NCI-H510A treated with DMSO at 0.1 percent for 48 hours (cell line): ENCODE measurements at regions not wholly inside any gene's neighbourhood (a gene's known extent, or its start where the extent isn't known, plus 50 kb on each side); places are given as distances from the start of the nearest gene placed in this dataset.

Experiments
- DNase-seq: peaks from one replicate; lab custom pipeline; 2025; lab: John Stamatoyannopoulos, UW

DNA sequence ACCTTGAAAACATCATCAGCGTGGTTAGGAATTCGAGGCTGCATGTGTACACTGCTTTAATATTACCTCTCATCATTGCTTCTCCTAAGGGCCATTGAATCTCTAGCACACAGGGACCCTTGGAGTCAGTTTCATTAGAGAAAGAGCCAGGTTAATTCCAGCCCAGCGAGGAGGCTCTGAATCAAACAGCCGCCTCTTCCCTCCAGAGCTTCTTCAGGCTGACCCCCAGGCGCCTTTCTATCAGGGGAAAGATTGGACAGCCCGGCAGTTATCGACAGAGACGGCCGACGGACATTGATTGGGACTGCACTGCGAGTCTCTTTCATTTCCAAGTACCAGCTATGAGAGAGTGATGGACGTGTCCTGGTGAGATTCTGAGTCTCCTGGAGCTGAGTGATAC, 159.2 kb downstream of the ANKRD60 start:
- no peak for DNase-seq

GRCh38 chr20:58065508-58066361, 162.7 kb downstream of the ANKRD60 start:
- no peak for DNase-seq

DNA sequence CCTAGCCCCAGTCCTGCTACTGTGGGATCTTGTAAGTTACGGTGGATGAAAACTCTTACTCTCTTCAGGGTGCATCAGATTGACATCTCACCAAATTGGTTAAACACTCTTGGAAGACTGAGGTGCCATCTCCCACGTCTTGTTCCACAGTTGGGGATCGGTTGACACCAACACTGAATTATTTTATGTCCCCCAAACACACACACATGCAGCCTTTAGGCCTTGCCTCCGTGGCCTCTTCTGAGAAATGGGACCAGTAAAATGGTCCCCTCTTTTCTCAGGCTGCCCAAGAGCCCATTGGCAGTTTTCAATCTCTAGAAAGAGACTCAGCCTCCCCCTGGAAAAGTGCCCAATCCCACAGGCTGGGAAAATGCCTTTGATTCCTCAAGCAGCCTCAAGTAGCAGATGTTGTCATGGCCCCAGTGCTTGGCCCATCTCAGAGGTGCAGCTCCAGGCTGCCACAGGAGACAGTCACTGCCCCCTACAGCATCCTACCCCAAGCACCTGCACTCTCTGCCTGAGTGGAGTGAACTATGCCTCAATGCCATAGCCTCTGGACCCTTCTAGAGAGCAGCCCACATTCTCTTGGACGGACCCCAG, 163.9 kb downstream of the ANKRD60 start:
- no peak for DNase-seq

- no peak for DNase-seq
Observed at GRCh38 chr20:58059260-58059544, 169.3 kb downstream of the ANKRD60 start.

DNA sequence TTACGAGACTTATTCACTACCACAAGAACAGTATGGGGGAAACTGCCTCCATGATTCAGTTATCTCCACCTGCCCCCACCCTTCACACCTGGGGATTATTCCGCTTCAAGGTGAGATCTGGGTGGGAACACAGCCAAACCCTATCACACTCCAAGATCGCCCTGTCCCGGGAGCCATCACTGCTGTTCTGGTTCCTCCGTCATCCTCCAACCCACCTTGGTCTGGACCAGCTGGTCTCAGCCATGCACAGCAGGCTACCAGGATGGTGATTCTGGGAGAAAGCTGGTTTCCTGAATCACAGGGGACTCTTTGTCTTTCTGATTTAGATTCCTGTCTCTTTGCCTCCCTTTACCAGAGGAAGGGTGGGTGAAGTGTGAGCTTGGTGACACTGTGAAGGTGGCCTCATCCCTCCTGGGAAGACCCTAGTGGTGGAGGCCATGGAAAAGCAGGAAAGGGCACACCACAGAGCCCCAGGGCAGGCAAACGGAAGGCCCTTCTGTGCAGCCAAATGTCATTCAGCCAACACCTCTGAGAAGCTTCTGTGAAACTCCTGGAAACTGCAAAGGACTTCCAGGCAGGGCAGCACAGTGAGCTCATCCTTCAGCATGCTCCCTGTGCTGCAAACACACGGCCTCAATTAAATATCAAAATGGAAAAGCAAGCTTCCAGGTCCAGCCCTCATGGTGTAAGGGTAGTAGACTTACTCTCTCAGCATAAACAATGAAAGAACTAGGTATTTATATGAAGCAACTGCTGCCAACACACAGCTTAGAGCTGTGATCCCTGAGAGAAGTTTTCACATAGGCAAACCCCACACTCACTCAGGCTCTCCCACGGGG, 169.8 kb downstream of the ANKRD60 start:
- DNase-seq = no peak

- DNase-seq = no peak
Observed at GRCh38 chr20:58056921-58057686, 171.3 kb downstream of the ANKRD60 start.

GRCh38 chr20:58056021-58056591, 172.3 kb downstream of the ANKRD60 start:
- no peak for DNase-seq

- DNase-seq = no peak
Observed at GRCh38 chr20:58054780-58055373, 173.6 kb downstream of the ANKRD60 start.

- no peak for DNase-seq
Observed at GRCh38 chr20:58054082-58054779, 174.2 kb downstream of the ANKRD60 start.

DNA sequence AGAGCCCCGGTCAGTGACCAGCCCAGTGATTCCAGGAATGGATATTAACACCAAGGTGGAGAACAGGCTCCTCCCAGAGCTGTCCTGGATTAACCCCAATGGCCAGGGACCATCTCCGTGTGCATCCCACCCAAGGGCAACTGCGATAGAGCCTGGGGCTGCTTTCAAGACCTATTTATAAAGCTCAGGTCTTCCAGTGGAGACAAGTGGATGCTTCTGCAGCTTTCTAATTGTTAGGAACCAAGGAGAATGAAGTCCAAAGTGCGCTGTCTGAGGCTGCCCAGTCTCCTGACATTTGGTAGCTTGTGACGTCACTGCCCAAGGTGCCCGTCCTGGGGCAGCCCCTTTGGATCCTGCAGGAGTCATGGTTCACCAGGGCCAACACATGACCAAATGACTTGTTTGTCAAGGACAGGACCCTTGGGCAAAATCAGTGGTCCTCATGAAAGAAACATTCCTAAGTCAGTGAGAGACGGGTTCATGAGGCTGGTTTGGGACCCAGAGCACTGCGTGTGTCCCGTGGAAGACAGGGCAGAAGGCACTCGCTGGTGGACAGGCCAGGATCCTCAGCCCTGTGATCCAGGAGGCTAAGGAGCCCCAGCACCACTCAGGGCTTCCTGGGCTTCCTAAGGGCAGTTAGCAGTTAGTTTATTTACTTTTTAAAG, 174.9 kb downstream of the ANKRD60 start:
- no peak for DNase-seq

GRCh38 chr20:58051367-58051766, 177.1 kb downstream of the ANKRD60 start:
- DNase-seq = no peak

DNA sequence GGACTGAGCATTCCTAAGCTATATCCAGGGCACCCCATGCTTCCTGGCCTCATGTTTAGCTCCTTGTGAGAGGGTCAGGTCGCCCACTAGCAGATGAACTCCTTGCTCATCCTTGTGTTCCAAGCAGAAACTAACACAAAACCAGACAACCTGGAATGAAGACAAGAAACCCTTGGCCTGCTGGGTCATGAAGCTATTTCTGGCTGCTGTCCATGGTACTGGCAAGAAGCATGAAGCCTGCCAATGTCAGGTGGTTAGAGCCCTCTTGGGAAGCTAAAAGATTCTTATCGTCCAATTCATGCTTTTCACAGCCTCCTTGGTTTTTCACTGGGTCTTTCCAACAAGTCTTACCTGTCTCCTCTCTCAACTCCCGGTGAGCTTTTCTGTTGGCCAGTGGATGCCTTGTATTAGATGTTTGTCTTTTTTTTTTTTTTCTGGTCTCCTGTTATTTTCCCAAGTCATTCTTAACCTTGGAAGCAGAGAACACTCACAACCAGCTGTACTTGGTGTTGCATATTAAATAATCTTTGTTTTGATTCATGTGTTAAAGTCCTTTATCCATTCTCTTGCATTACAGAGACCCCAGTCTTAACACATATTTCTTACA, 180.3 kb downstream of the ANKRD60 start:
- DNase-seq = no peak

- DNase-seq = no peak
Observed at GRCh38 chr20:58046311-58046710, 182.1 kb downstream of the ANKRD60 start.

GRCh38 chr20:58045579-58045978, 182.9 kb downstream of the ANKRD60 start:
- DNase-seq = no peak

- no peak for DNase-seq
Observed at GRCh38 chr20:58044931-58045555, 183.4 kb downstream of the ANKRD60 start.

- no peak for DNase-seq
Observed at GRCh38 chr20:58044286-58044685, 184.2 kb downstream of the ANKRD60 start.

GRCh38 chr20:58043236-58044140, 185.0 kb downstream of the ANKRD60 start:
- no peak for DNase-seq

GRCh38 chr20:58042591-58042990, 185.9 kb downstream of the ANKRD60 start:
- DNase-seq = no peak
